B cell (primary cell): ENCODE measurements at regions not wholly inside any gene's neighbourhood (a gene's known extent, or its start where the extent isn't known, plus 50 kb on each side); places are given as distances from the start of the nearest gene placed in this dataset.

ENCODE experiments used
- ATAC-seq: fragments of 200-7000 bp; cut with Tn5 transposase; one replicate; pipeline ENCODE4 v1.10.0; 2021; ENCODE audit warnings: low read depth, mild to moderate bottlenecking, moderate number of reproducible peaks, moderate library complexity
- CTCF ChIA-PET: fragments of 350-600 bp; sonication (Branson Sonifier 250); formaldehyde crosslinking; loops from one replicate; lab custom pipeline; 2021; ENCODE audit warnings: antibody characterized with exemption, inconsistent platforms; lab: Charles Lee
- POLR2A ChIA-PET: fragments of 350-600 bp; sonication (Branson Sonifier 250); formaldehyde crosslinking; loops from one replicate; lab custom pipeline; 2021; ENCODE audit warnings: antibody characterized with exemption; lab: Charles Lee
- DNase-seq: peaks from one replicate; pipeline ENCODE4 v3.0.0; 2013
- H2AFZ ChIP-seq: 2 replicates; pipeline ENCODE4 v1.6.1; 2012; ENCODE audit warnings: mild to moderate bottlenecking, low read depth, low read length; ENCODE audit not compliant: insufficient read depth, poor library complexity, severe bottlenecking
- H3K27ac ChIP-seq, 2 donors: 1 replicate in 1 of 2; 2 replicates in 1 of 2; pipeline ENCODE4 v1.5.1; 2012 to 2013; ENCODE audit warnings: low read length in 2 of 2, mild to moderate bottlenecking in 2 of 2, moderate library complexity in 1 of 2
- H3K27me3 ChIP-seq, 4 experiments: fragments of 200-600 bp in 1 of 4; sonication (generic) in 1 of 4; replicated peaks in 1 of 4; 1 replicate in 2 of 4; 2 replicates in 2 of 4; pipeline versions ENCODE4 v1.6.1 to v1.7.0; 2013 to 2016; ENCODE audit warnings: low read length in 3 of 4, mild to moderate bottlenecking in 2 of 4, mixed read lengths in 1 of 4, moderate library complexity in 1 of 4; ENCODE audit not compliant: insufficient read depth in 4 of 4, control insufficient read depth in 3 of 4; ENCODE audit errors: control extremely low read depth in 1 of 4
- H3K36me3 ChIP-seq, 2 experiments: replicated peaks in 1 of 2; 1 replicate in 1 of 2; 2 replicates in 1 of 2; pipeline versions ENCODE4 v1.6.1 to v1.7.1; 2013; ENCODE audit warnings: low read length in 1 of 2; ENCODE audit not compliant: insufficient read depth in 2 of 2, control insufficient read depth in 1 of 2; ENCODE audit errors: control extremely low read depth in 1 of 2, extremely low read depth in 1 of 2
- H3K4me1 ChIP-seq, 2 donors: fragments of 200-600 bp in 1 of 2; sonication (generic) in 1 of 2; 1 replicate in 1 of 2; 2 replicates in 1 of 2; pipeline versions ENCODE4 v1.5.1 to v1.6.1; 2013 to 2017; ENCODE audit warnings: low read length in 2 of 2; ENCODE audit not compliant: control insufficient read depth in 2 of 2, insufficient read depth in 2 of 2
- H3K4me2 ChIP-seq: replicated peaks from 2 replicates; pipeline ENCODE3; 2012; ENCODE audit warnings: mild to moderate bottlenecking, low read depth, low read length; ENCODE audit not compliant: poor library complexity, severe bottlenecking
- H3K4me3 ChIP-seq, 5 experiments: fragments of 200-600 bp in 1 of 5; sonication (generic) in 1 of 5; 1 replicate in 3 of 5; 2 replicates in 2 of 5; pipeline versions ENCODE4 v1.5.1 to v1.7.0; 2011 to 2016; ENCODE audit warnings: low read length in 4 of 5, mild to moderate bottlenecking in 4 of 5, low read depth in 2 of 5, control low read depth in 1 of 5, moderate library complexity in 1 of 5; ENCODE audit not compliant: insufficient read depth in 1 of 5; ENCODE audit errors: control extremely low read depth in 1 of 5, extremely low read depth in 1 of 5
- H3K79me2 ChIP-seq: fragments of 200-600 bp; sonication (generic); one replicate; pipeline ENCODE4 v1.6.0; 2016; ENCODE audit warnings: low read length; ENCODE audit not compliant: control insufficient read depth, insufficient read depth
- H3K9ac ChIP-seq: fragments of 200-600 bp; sonication (generic); 2 replicates; pipeline ENCODE4 v1.6.1; 2017; ENCODE audit warnings: mild to moderate bottlenecking, low read length, moderate library complexity
- H3K9me3 ChIP-seq, 3 donors: one replicate each; pipeline versions ENCODE4 v1.6.1 to v1.7.1; 2013; ENCODE audit warnings: low read length in 2 of 3; ENCODE audit not compliant: control insufficient read depth in 2 of 3, insufficient read depth in 1 of 3; ENCODE audit errors: control extremely low read depth in 1 of 3
- H4K20me1 ChIP-seq: 2 replicates; pipeline ENCODE4 v1.6.0; 2012; ENCODE audit warnings: mild to moderate bottlenecking, low read length; ENCODE audit not compliant: insufficient read depth, control insufficient read depth, poor library complexity, severe bottlenecking
- H3K27ac Mint-ChIP-seq: one replicate; pipeline ENCODE4 v1.8.0; 2021; ENCODE audit warnings: mixed read lengths
- H3K27me3 Mint-ChIP-seq: one replicate; pipeline ENCODE4 v1.8.0; 2021; ENCODE audit warnings: mixed read lengths
- H3K4me1 Mint-ChIP-seq: one replicate; pipeline ENCODE4 v1.8.0; 2021; ENCODE audit warnings: mixed read lengths
- H3K4me3 Mint-ChIP-seq: one replicate; pipeline ENCODE4 v1.8.0; 2021; ENCODE audit warnings: mixed read lengths
- H3K9me3 Mint-ChIP-seq: one replicate; pipeline ENCODE4 v1.8.0; 2022; ENCODE audit warnings: mixed read lengths; ENCODE audit not compliant: insufficient read depth
- EZH2 ChIP-seq: IDR thresholded peaks from 2 replicates; pipeline ENCODE4 v1.6.1; 2012; ENCODE audit warnings: borderline replicate concordance, low read depth, mild to moderate bottlenecking, moderate library complexity, low read length; ENCODE audit not compliant: insufficient read depth, poor library complexity, severe bottlenecking
- WGBS: methylation state at CpG from one replicate; pipeline ENCODE4 v1.1.5; 2013; ENCODE audit warnings: missing lambda C conversion rate; ENCODE audit not compliant: insufficient coverage; 5-methylcytosine and 5-hydroxymethylcytosine counted together
- intact Hi-C: fragments of 100-400 bp; cut with micrococcal nuclease; formaldehyde crosslinking; loops from one replicate; pipeline ENCODE4 v1.10.0; 2022
- TF ChIP-seq, protein P1 (sequence below): fragments of 200-600 bp; IDR thresholded peaks from one replicate; pipeline ENCODE4 v1.8.0; 2022; ENCODE audit warnings: antibody characterized with exemption, mild to moderate bottlenecking

DNA sequence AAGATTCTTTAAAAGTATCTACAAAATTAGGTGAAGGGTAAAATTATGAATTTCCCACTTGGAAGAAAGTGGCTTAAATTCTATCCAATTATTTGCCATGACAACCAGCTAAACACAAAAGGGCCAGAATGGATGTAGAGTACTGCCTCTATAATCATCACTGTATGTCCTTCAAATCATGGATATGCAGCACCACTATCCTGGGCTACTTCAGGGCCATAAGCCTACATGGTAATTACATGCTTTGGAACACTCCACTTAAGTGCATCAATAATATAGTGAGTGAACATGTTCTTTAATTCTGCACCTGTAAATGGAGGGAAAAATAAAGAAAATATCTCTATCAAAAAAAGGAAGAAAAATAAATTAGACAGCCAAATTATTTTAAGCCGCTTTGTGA is 575.2 kb downstream of the ISL1 start:
- no peak for TF ChIP-seq EZH2
- TF ChIP-seq, protein P1, sequence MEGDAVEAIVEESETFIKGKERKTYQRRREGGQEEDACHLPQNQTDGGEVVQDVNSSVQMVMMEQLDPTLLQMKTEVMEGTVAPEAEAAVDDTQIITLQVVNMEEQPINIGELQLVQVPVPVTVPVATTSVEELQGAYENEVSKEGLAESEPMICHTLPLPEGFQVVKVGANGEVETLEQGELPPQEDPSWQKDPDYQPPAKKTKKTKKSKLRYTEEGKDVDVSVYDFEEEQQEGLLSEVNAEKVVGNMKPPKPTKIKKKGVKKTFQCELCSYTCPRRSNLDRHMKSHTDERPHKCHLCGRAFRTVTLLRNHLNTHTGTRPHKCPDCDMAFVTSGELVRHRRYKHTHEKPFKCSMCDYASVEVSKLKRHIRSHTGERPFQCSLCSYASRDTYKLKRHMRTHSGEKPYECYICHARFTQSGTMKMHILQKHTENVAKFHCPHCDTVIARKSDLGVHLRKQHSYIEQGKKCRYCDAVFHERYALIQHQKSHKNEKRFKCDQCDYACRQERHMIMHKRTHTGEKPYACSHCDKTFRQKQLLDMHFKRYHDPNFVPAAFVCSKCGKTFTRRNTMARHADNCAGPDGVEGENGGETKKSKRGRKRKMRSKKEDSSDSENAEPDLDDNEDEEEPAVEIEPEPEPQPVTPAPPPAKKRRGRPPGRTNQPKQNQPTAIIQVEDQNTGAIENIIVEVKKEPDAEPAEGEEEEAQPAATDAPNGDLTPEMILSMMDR: no peak
- H3K4me3 Mint-ChIP-seq: no peak overlapping the region
- Histone ChIP-seq H3K79me2 (no peaks in the 10 kb centered on the region), H3K27ac (no peak overlapping the region), H4K20me1 (no peaks in the 10 kb centered on the region), H3K4me3 (no peak overlapping the region), H2AFZ (no peak overlapping the region), H3K27me3 (no peaks in the 10 kb centered on the region), H3K4me2 (no peak overlapping the region), H3K4me1 (no peaks in the 10 kb centered on the region), H3K36me3 (no peaks in the 10 kb centered on the region), H3K9ac (no peak overlapping the region), H3K9me3 (no peaks in the 10 kb centered on the region)
- H3K4me1 Mint-ChIP-seq: no peaks in the 10 kb centered on the region
- H3K9me3 Mint-ChIP-seq: peaks cover 2% of the 10 kb centered on the region
- ChIA-PET CTCF (no interaction called here), POLR2A (no interaction called here)
- H3K27me3 Mint-ChIP-seq: no peaks in the 10 kb centered on the region
- no CpG with 5 or more reads among the region's 1 CpG for WGBS
- H3K27ac Mint-ChIP-seq: no peak overlapping the region
- ATAC-seq (no peak), DNase-seq (no peak)
- intact Hi-C loops: no loop called here

DNA sequence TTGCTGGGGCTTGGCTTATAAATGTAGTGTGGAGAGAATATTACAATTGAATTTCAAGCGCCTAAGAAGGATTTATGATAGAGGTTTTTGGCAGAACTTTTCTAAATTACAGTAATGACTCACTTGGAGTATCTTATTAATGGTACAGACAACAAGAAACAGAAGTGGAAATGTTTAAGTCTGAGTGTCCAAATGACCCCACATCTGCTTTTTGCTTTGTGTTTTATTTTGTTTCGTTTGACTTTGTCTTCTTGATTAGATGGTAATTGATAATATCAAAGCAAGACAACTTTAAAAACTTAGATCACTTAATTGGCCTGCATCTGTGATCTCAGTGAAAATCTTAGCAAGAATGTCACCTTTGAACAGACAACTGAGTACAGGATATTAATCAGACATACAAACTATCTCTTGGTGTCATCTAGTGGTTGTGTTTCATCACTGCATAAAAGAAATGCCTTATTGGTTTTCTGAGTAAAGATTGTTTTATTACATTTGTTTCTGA is 577.4 kb downstream of the ISL1 start:
- no peaks in the 10 kb centered on the region for H3K4me1 Mint-ChIP-seq
- Histone ChIP-seq H3K79me2 (no peaks in the 10 kb centered on the region), H3K9me3 (no peaks in the 10 kb centered on the region), H3K4me2 (no peak overlapping the region), H4K20me1 (no peaks in the 10 kb centered on the region), H2AFZ (no peak overlapping the region), H3K27me3 (no peaks in the 10 kb centered on the region), H3K36me3 (no peaks in the 10 kb centered on the region), H3K4me1 (no peaks in the 10 kb centered on the region), H3K4me3 (no peak overlapping the region), H3K27ac (no peak overlapping the region), H3K9ac (no peak overlapping the region)
- WGBS: no CpG with 5 or more reads among the region's 2 CpGs
- H3K27me3 Mint-ChIP-seq: no peaks in the 10 kb centered on the region
- H3K9me3 Mint-ChIP-seq: peaks cover 2% of the 10 kb centered on the region
- intact Hi-C loops: no loop called here
- DNase-seq (no peak), ATAC-seq (no peak)
- TF ChIP-seq, protein P1: no peak
- TF ChIP-seq EZH2: no peak
- ChIA-PET POLR2A (no interaction called here), CTCF (no interaction called here)
- H3K4me3 Mint-ChIP-seq: no peak overlapping the region
- H3K27ac Mint-ChIP-seq: no peak overlapping the region
